HepG2 (cell line): ENCODE measurements at regions not wholly inside any gene's neighbourhood (a gene's known extent, or its start where the extent isn't known, plus 50 kb on each side); places are given as distances from the start of the nearest gene placed in this dataset.

Experiments
- ATAC-seq: fragments of 200-7000 bp; cut with Tn5 transposase; 3 replicates; pipeline ENCODE4 v1.9.1; 2020; ENCODE audit warnings: mild to moderate bottlenecking, moderate library complexity
- BruUV-seq: library from RNA; stranded (reverse); fragments of 400-500 nt; replicated peaks from 2 replicates; lab custom pipeline; 2021; lab: Mats Ljungman, UMichigan
- CTCF ChIA-PET: fragments of 300-600 bp; formaldehyde crosslinking; extraction: SDS; loops from one replicate; lab custom pipeline; 2021; ENCODE audit warnings: low total read pairs, inconsistent platforms, low intra/inter-chr PET ratio; lab: Yijun Ruan, JAX
- POLR2A ChIA-PET: fragments of 350-600 bp; sonication (Branson Sonifier 250); formaldehyde crosslinking; loops from one replicate; lab custom pipeline; 2020; ENCODE audit warnings: antibody characterized with exemption, inconsistent platforms; lab: Yijun Ruan, JAX
- DNase-seq: peaks from one replicate; pipeline ENCODE4 v3.0.0-alpha.2; 2015; ENCODE audit warnings: low spot score
- FAIRE-seq: peaks from 3 replicates; lab custom pipeline; 2011; peaks lifted over from hg19 to GRCh38; lab: Jason Lieb, UNC
- H2AFZ ChIP-seq: one replicate; pipeline ENCODE4 v1.6.1; 2011; ENCODE audit warnings: low read length, inconsistent platforms
- H3K27ac ChIP-seq: fragments of 300-600 bp; 3 replicates; pipeline ENCODE4 v1.8.0; 2011; ENCODE audit warnings: mixed run types, mild to moderate bottlenecking, mixed read lengths, low read length, inconsistent platforms; ENCODE audit not compliant: insufficient read depth; ENCODE audit errors: extremely low read length
- H3K27me3 ChIP-seq, 2 experiments: fragments of 200-600 bp in 1 of 2; 2 replicates in 1 of 2; 3 replicates in 1 of 2; pipeline versions ENCODE4 v1.6.0 to v1.8.0; 2011; ENCODE audit warnings: low read length in 2 of 2, mild to moderate bottlenecking in 2 of 2, moderate library complexity in 2 of 2, inconsistent platforms in 1 of 2; ENCODE audit not compliant: insufficient read depth in 2 of 2, control insufficient read depth in 1 of 2
- H3K36me3 ChIP-seq, 2 experiments: fragments of 200-600 bp in 1 of 2; replicated peaks in 1 of 2; 2 replicates in 1 of 2; 3 replicates in 1 of 2; pipeline versions ENCODE4 v1.5.1 to v1.8.0; 2011; ENCODE audit warnings: low read length in 2 of 2, inconsistent platforms in 1 of 2; ENCODE audit not compliant: insufficient read depth in 2 of 2, control insufficient read depth in 1 of 2
- H3K4me1 ChIP-seq: 2 replicates; pipeline ENCODE4 v1.5.1; 2012; ENCODE audit warnings: low read length, inconsistent platforms; ENCODE audit not compliant: insufficient read depth
- H3K4me2 ChIP-seq: 2 replicates; pipeline ENCODE4 v1.6.0; 2011; ENCODE audit warnings: low read depth, low read length, inconsistent platforms
- H3K4me3 ChIP-seq, 3 experiments: fragments of 200-600 bp in 1 of 3; sonication (generic), shearing (Covaris generic) in 1 of 3; replicated peaks in 1 of 3; 2 replicates each; pipeline ENCODE4 v1.5.1; 2011 to 2016; ENCODE audit warnings: low read length in 3 of 3, inconsistent platforms in 2 of 3, low read depth in 2 of 3, mild to moderate bottlenecking in 2 of 3, control low read depth in 1 of 3, mixed read lengths in 1 of 3; ENCODE audit not compliant: insufficient read depth in 1 of 3
- H3K79me2 ChIP-seq: one replicate; pipeline ENCODE4 v1.6.1; 2011; ENCODE audit warnings: low read length, inconsistent platforms; ENCODE audit not compliant: insufficient read depth
- H3K9ac ChIP-seq: 2 replicates; pipeline ENCODE4 v1.6.0; 2011; ENCODE audit warnings: mild to moderate bottlenecking, low read depth, low read length, inconsistent platforms; ENCODE audit not compliant: insufficient read depth
- H3K9me3 ChIP-seq: 2 replicates; pipeline ENCODE4 v1.5.1; 2012; ENCODE audit warnings: mild to moderate bottlenecking, low read length
- H4K20me1 ChIP-seq: 2 replicates; pipeline ENCODE4 v1.6.0; 2011; ENCODE audit warnings: inconsistent platforms, mild to moderate bottlenecking, low read length, moderate library complexity; ENCODE audit not compliant: insufficient read depth
- AKNA ChIP-seq: sonication (generic); formaldehyde crosslinking; IDR thresholded peaks from 2 replicates; pipeline ENCODE4 v1.4.0; 2020; ENCODE audit warnings: missing genetic modification reagents, borderline replicate concordance
- IKZF4 ChIP-seq: sonication (generic); formaldehyde crosslinking; IDR thresholded peaks from 2 replicates; pipeline ENCODE4 v1.5.1; 2020; ENCODE audit warnings: borderline replicate concordance, mild to moderate bottlenecking, low read depth, missing genetic modification reagents; ENCODE audit errors: not compliant biosample characterization
- NR2F6 ChIP-seq, 2 experiments: IDR thresholded peaks; 2 replicates each; pipeline ENCODE4 v1.6.1; 2016; ENCODE audit warnings: antibody characterized with exemption in 1 of 2, mild to moderate bottlenecking in 1 of 2
- POLR2AphosphoS5 ChIP-seq: IDR thresholded peaks from 2 replicates; pipeline ENCODE4 v1.6.1; 2012; ENCODE audit warnings: low read depth, low read length
- THAP7 ChIP-seq: sonication (generic); formaldehyde crosslinking; IDR thresholded peaks from 2 replicates; pipeline ENCODE4 v1.8.1; 2023; ENCODE audit warnings: mild to moderate bottlenecking, missing genetic modification reagents
- ZNF318 ChIP-seq: sonication (generic); formaldehyde crosslinking; IDR thresholded peaks from 2 replicates; pipeline ENCODE4 v1.4.0; 2020; ENCODE audit warnings: mild to moderate bottlenecking, missing genetic modification reagents
- ZNF501 ChIP-seq: sonication (generic); formaldehyde crosslinking; IDR thresholded peaks from 2 replicates; pipeline ENCODE4 v1.5.1; 2020; ENCODE audit warnings: mild to moderate bottlenecking, moderate library complexity, missing genetic modification reagents
- ZNF510 ChIP-seq: sonication (generic); formaldehyde crosslinking; IDR thresholded peaks from 2 replicates; pipeline ENCODE4 v1.4.0; 2020; ENCODE audit warnings: low read depth, mild to moderate bottlenecking, missing genetic modification reagents
- WGBS: methylation state at CpG from one replicate; pipeline ENCODE4 v1.1.6; 2017; ENCODE audit warnings: low lambda C conversion rate; 5-methylcytosine and 5-hydroxymethylcytosine counted together
- in situ Hi-C: cut with HindIII; loops from 2 replicates; pipeline ENCODE4 v1.10.0; 2017; ENCODE audit warnings: low pct_unique_long_range_greater_than_20kb; ENCODE audit not compliant: extremely low pct_ligation_motif_present
- intact Hi-C: fragments of 100-400 bp; cut with micrococcal nuclease; formaldehyde crosslinking; loops from one replicate; pipeline ENCODE4 v1.10.0; 2022; ENCODE audit not compliant: unreplicated experiment

GRCh38 chr11:90364527-90364926 lies 141.7 kb upstream of the CHORDC1 start (continued):
- TF ChIP-seq ZNF318: no peak

GRCh38 chr11:90363739-90364138 lies 140.9 kb upstream of the CHORDC1 start:
- Histone ChIP-seq H3K79me2 (no peaks in the 10 kb centered on the region), H3K9ac (no peak overlapping the region), H3K27me3 (no peaks in the 10 kb centered on the region), H3K27ac (no peak overlapping the region), H2AFZ (no peak overlapping the region), H3K4me3 (no peak overlapping the region), H3K4me2 (no peak overlapping the region), H4K20me1 (no peaks in the 10 kb centered on the region), H3K4me1 (no peaks in the 10 kb centered on the region), H3K36me3 (no peaks in the 10 kb centered on the region), H3K9me3 (no peaks in the 10 kb centered on the region)
- intact Hi-C loops (no loop called here), in situ Hi-C loops (no loop called here)
- FAIRE-seq (no peak), ATAC-seq (no peak), DNase-seq (no peak)
- 32% methylated on average over 1 of the region's 1 CpG for WGBS
- ChIA-PET CTCF (no interaction called here), POLR2A (no interaction called here)
- no TSS peak for BruUV-seq
- TF ChIP-seq POLR2AphosphoS5 (no peak), AKNA (CRISPR knock-in tag) (no peak), ZNF510 (CRISPR knock-in tag) (no peak), THAP7 (CRISPR knock-in tag) (no peak), NR2F6 (IDR thresholded peaks at IDR 0.05) (no peak), NR2F6 (CRISPR knock-in tag; IDR thresholded peaks at IDR 0.05) (no peak), IKZF4 (no peak), ZNF501 (no peak)
